Liver (tissue), 3 donors: ENCODE measurements at regions not wholly inside any gene's neighbourhood (a gene's known extent, or its start where the extent isn't known, plus 50 kb on each side); places are given as distances from the start of the nearest gene placed in this dataset.

Experiments
- ATF3 ChIP-seq: IDR thresholded peaks from 2 replicates; pipeline ENCODE4 v1.6.1; 2016; ENCODE audit warnings: antibody characterized with exemption
- CTCF ChIP-seq: fragments of 150-350 bp; IDR thresholded peaks from 2 replicates; pipeline ENCODE4 v1.5.1; 2017; ENCODE audit warnings: improper control_type of control experiment, low read depth, low read length; ENCODE audit not compliant: missing input control
- FOXA1 ChIP-seq: IDR thresholded peaks from 2 replicates; pipeline ENCODE4 v1.6.1; 2016; ENCODE audit warnings: antibody characterized with exemption
- GABPA ChIP-seq, 2 donors: IDR thresholded peaks in 1 of 2; conservative IDR thresholded peaks in 1 of 2; 2 replicates each; pipeline ENCODE4 v1.6.1; 2016; ENCODE audit warnings: antibody characterized with exemption in 2 of 2, mild to moderate bottlenecking in 1 of 2, moderate library complexity in 1 of 2
- JUND ChIP-seq, 2 donors: IDR thresholded peaks; 2 replicates each; pipeline ENCODE4 v1.6.1; 2016; ENCODE audit warnings: antibody characterized with exemption in 2 of 2
- MAX ChIP-seq: IDR thresholded peaks from 2 replicates; pipeline ENCODE4 v1.6.1; 2016; ENCODE audit warnings: antibody characterized with exemption
- RAD21 ChIP-seq, 2 donors: IDR thresholded peaks; 2 replicates each; pipeline ENCODE4 v1.6.1; 2016; ENCODE audit warnings: antibody characterized with exemption in 2 of 2, mild to moderate bottlenecking in 2 of 2
- REST ChIP-seq: IDR thresholded peaks from 2 replicates; pipeline ENCODE4 v1.6.1; 2016; ENCODE audit warnings: antibody characterized with exemption, mild to moderate bottlenecking
- RXRA ChIP-seq, 2 donors: IDR thresholded peaks; 2 replicates each; pipeline ENCODE4 v1.6.1; 2017 to 2018; ENCODE audit warnings: antibody characterized with exemption in 2 of 2, mild to moderate bottlenecking in 1 of 2
- SP1 ChIP-seq: IDR thresholded peaks from 2 replicates; pipeline ENCODE4 v1.6.1; 2018; ENCODE audit warnings: antibody characterized with exemption, mild to moderate bottlenecking
- TAF1 ChIP-seq: conservative IDR thresholded peaks from 2 replicates; pipeline ENCODE4 v1.6.1; 2016; ENCODE audit warnings: antibody characterized with exemption, mild to moderate bottlenecking
- YY1 ChIP-seq: IDR thresholded peaks from 2 replicates; pipeline ENCODE4 v1.6.1; 2016; ENCODE audit warnings: antibody characterized with exemption, mild to moderate bottlenecking
- ZBTB33 ChIP-seq: IDR thresholded peaks from 2 replicates; pipeline ENCODE4 v1.6.1; 2016; ENCODE audit warnings: antibody characterized with exemption
- donor health status: healthy.
- donor health status: healthy.

- TF ChIP-seq YY1, result no peak
- no peak for TF ChIP-seq TAF1
- TF ChIP-seq CTCF, result no peak
- no peak for TF ChIP-seq SP1
- TF ChIP-seq RAD21 (IDR thresholded peaks at IDR 0.05), result no peak
- TF ChIP-seq MAX, result no peak
- TF ChIP-seq ZBTB33, result no peak
- TF ChIP-seq RXRA (IDR thresholded peaks at IDR 0.05), result no peak
- no peak for TF ChIP-seq REST
- TF ChIP-seq GABPA (IDR thresholded peaks at IDR 0.05 in 1 of 2, conservative IDR thresholded peaks at IDR 0.05 in 1 of 2), result no peak
- no peak for TF ChIP-seq ATF3
- TF ChIP-seq JUND (IDR thresholded peaks at IDR 0.05), result no peak
- TF ChIP-seq FOXA1, result no peak
Measured at GRCh38 chr3:5675319-5675718, 487.8 kb downstream of the EDEM1 start.
